GM23248 (cell line): ENCODE measurements at regions not wholly inside any gene's neighbourhood (a gene's known extent, or its start where the extent isn't known, plus 50 kb on each side); places are given as distances from the start of the nearest gene placed in this dataset.

Source experiments
- EZH2 ChIP-seq: fragments of 200-600 bp; sonication (generic); IDR thresholded peaks from 2 replicates; pipeline ENCODE4 v1.6.1; 2018; ENCODE audit warnings: antibody characterized with exemption, mild to moderate bottlenecking; ENCODE audit not compliant: insufficient read depth, poor library complexity, severe bottlenecking
- EZH2phosphoT487 ChIP-seq: fragments of 200-600 bp; sonication (generic); IDR thresholded peaks from 2 replicates; pipeline ENCODE4 v1.6.1; 2018; ENCODE audit warnings: antibody characterized with exemption, moderate library complexity, mild to moderate bottlenecking, low read depth; ENCODE audit not compliant: insufficient read depth

- TF ChIP-seq EZH2phosphoT487 (no peak), EZH2 (no peak)
Measured at GRCh38 chr20:57025666-57026224, 240.7 kb downstream of the BMP7 start.
